Activated CD8-positive, alpha-beta memory T cell treated with anti-CD3 and anti-CD28 coated beads, Interleukin-2, amount 50 U/mL, for 1 hour (primary cell): ENCODE measurements at regions not wholly inside any gene's neighbourhood (a gene's known extent, or its start where the extent isn't known, plus 50 kb on each side); places are given as distances from the start of the nearest gene placed in this dataset.

Experiments
- DNase-seq: peaks from one replicate; pipeline ENCODE4 v3.0.0-alpha.2; 2020; ENCODE audit errors: extremely low read depth

- no peak for DNase-seq
These were observed 97.7 kb upstream of the VSTM2B start for GRCh38 chr19:29428071-29428470.

- no peak for DNase-seq
These were observed 96.8 kb upstream of the VSTM2B start for GRCh38 chr19:29429021-29429420.

GRCh38 chr19:29429581-29429980 is 96.2 kb upstream of the VSTM2B start:
- no peak for DNase-seq

- DNase-seq = no peak
These were observed 94.5 kb upstream of the VSTM2B start for GRCh38 chr19:29431332-29431731.

- no peak for DNase-seq
These were observed 93.1 kb upstream of the VSTM2B start for GRCh38 chr19:29432677-29433076.

- DNase-seq = no peak
These were observed 89.1 kb upstream of the VSTM2B start for GRCh38 chr19:29436591-29437103.

GRCh38 chr19:29439021-29439420 is 86.8 kb upstream of the VSTM2B start:
- DNase-seq = no peak

GRCh38 chr19:29439688-29440550 is 85.9 kb upstream of the VSTM2B start:
- no peak for DNase-seq

- DNase-seq = no peak
These were observed 83.7 kb upstream of the VSTM2B start for GRCh38 chr19:29442094-29442493.

GRCh38 chr19:29442910-29443309 is 82.9 kb upstream of the VSTM2B start:
- DNase-seq = no peak

- no peak for DNase-seq
These were observed 80.5 kb upstream of the VSTM2B start for GRCh38 chr19:29445246-29445645.

GRCh38 chr19:29446361-29446760 is 79.4 kb upstream of the VSTM2B start:
- DNase-seq = no peak

- DNase-seq = no peak
These were observed 77.7 kb upstream of the VSTM2B start for GRCh38 chr19:29448046-29448445.

GRCh38 chr19:29449371-29449770 is 76.4 kb upstream of the VSTM2B start:
- DNase-seq = no peak

GRCh38 chr19:29450306-29450705 is 75.5 kb upstream of the VSTM2B start:
- no peak for DNase-seq

- DNase-seq = no peak
These were observed 75.0 kb upstream of the VSTM2B start for GRCh38 chr19:29450812-29451211.

- no peak for DNase-seq
These were observed 71.7 kb upstream of the VSTM2B start for GRCh38 chr19:29454109-29454508.

GRCh38 chr19:29457413-29457812 is 68.4 kb upstream of the VSTM2B start:
- DNase-seq = no peak

- DNase-seq = no peak
These were observed 57.9 kb upstream of the VSTM2B start for GRCh38 chr19:29467824-29468401.

- no peak for DNase-seq
These were observed 50.3 kb upstream of the VSTM2B start for GRCh38 chr19:29475469-29475868.
